GM10847 (cell line): ENCODE measurements at regions not wholly inside any gene's neighbourhood (a gene's known extent, or its start where the extent isn't known, plus 50 kb on each side); places are given as distances from the start of the nearest gene placed in this dataset.

Experiments
- POLR2A ChIP-seq: IDR thresholded peaks from 2 replicates; pipeline ENCODE4 v1.6.1; 2011; ENCODE audit not compliant: insufficient read length; ENCODE audit errors: extremely low read depth

- TF ChIP-seq POLR2A, result no peak
Measured at GRCh38 chr15:62561571-62561970, 396.5 kb upstream of the C2CD4B start.

- no peak for TF ChIP-seq POLR2A
Measured at GRCh38 chr15:62564886-62565633, 400.0 kb upstream of the C2CD4B start.

- no peak for TF ChIP-seq POLR2A
Measured at GRCh38 chr15:62565634-62566026, 400.5 kb upstream of the C2CD4B start.

GRCh38 chr15:62566248-62566647 is 401.2 kb upstream of the C2CD4B start:
- no peak for TF ChIP-seq POLR2A

GRCh38 chr15:62567501-62567900 is 402.4 kb upstream of the C2CD4B start:
- TF ChIP-seq POLR2A, result no peak

- no peak for TF ChIP-seq POLR2A
Measured at GRCh38 chr15:62568004-62568403, 402.9 kb upstream of the C2CD4B start.

- TF ChIP-seq POLR2A, result no peak
Measured at GRCh38 chr15:62568702-62569101, 403.6 kb upstream of the C2CD4B start.

- no peak for TF ChIP-seq POLR2A
Measured at GRCh38 chr15:62569460-62570404, 404.6 kb upstream of the C2CD4B start.

- no peak for TF ChIP-seq POLR2A
Measured at GRCh38 chr15:62570405-62570783, 405.3 kb upstream of the C2CD4B start.

GRCh38 chr15:62571072-62571471 is 406.0 kb upstream of the C2CD4B start:
- no peak for TF ChIP-seq POLR2A

GRCh38 chr15:62572797-62573196 is 407.7 kb upstream of the C2CD4B start:
- no peak for TF ChIP-seq POLR2A

GRCh38 chr15:62573876-62574275 is 408.8 kb upstream of the C2CD4B start:
- TF ChIP-seq POLR2A, result no peak

- TF ChIP-seq POLR2A, result no peak
Measured at GRCh38 chr15:62578546-62578945, 413.5 kb upstream of the C2CD4B start.

GRCh38 chr15:62578960-62579359 is 413.9 kb upstream of the C2CD4B start:
- no peak for TF ChIP-seq POLR2A

- TF ChIP-seq POLR2A, result no peak
Measured at GRCh38 chr15:62579842-62580241, 414.8 kb upstream of the C2CD4B start.

- TF ChIP-seq POLR2A, result no peak
Measured at GRCh38 chr15:62582580-62582979, 417.5 kb upstream of the C2CD4B start.

GRCh38 chr15:62584301-62585235 is 419.5 kb upstream of the C2CD4B start:
- TF ChIP-seq POLR2A, result no peak
